ENCODE measurements at regions not wholly inside any gene's neighbourhood (a gene's known extent, or its start where the extent isn't known, plus 50 kb on each side); places are given as distances from the start of the nearest gene placed in this dataset.

DNA sequence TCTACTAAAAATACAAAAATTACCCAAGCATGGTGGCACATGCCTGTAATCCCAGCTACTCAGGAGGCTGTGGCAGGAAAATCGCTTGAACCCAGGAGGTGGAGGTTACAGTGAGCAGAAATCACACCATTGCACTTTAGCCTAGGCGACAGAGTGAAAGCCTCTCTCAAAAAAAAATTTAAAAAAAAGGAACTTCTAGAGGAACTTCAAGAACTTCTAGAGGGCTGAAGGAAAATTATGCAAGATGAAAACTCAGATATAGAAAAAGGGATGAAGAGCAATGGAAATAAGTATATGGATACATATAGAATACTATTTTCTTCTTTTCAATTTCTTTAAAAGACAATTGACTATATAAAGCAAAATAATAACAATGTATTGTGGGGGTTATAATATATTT lies 51.2 kb upstream of the PRR5 start:
- TF ChIP-seq, protein P1, sequence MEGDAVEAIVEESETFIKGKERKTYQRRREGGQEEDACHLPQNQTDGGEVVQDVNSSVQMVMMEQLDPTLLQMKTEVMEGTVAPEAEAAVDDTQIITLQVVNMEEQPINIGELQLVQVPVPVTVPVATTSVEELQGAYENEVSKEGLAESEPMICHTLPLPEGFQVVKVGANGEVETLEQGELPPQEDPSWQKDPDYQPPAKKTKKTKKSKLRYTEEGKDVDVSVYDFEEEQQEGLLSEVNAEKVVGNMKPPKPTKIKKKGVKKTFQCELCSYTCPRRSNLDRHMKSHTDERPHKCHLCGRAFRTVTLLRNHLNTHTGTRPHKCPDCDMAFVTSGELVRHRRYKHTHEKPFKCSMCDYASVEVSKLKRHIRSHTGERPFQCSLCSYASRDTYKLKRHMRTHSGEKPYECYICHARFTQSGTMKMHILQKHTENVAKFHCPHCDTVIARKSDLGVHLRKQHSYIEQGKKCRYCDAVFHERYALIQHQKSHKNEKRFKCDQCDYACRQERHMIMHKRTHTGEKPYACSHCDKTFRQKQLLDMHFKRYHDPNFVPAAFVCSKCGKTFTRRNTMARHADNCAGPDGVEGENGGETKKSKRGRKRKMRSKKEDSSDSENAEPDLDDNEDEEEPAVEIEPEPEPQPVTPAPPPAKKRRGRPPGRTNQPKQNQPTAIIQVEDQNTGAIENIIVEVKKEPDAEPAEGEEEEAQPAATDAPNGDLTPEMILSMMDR (IDR thresholded peaks at IDR 0.05; ENCODE audit: unreplicated experiment), result no peak
- no peaks in the 10 kb centered on the region for H3K9me3 Mint-ChIP-seq (ENCODE audit: unreplicated experiment)
- no peak overlapping the region for H3K27ac Mint-ChIP-seq (ENCODE audit: unreplicated experiment)
- DNase-seq (ENCODE audit: low spot score), result no peak
- no peaks in the 10 kb centered on the region for H3K27me3 Mint-ChIP-seq (ENCODE audit: unreplicated experiment)
- no peaks in the 10 kb centered on the region for H3K36me3 Mint-ChIP-seq (ENCODE audit: low read depth, unreplicated experiment)
- H3K4me1 Mint-ChIP-seq (ENCODE audit: unreplicated experiment), result peaks cover 5% of the 10 kb centered on the region
- no peak overlapping the region for H3K4me3 Mint-ChIP-seq (ENCODE audit: unreplicated experiment)

- TF ChIP-seq, protein P1 (IDR thresholded peaks at IDR 0.05; ENCODE audit: unreplicated experiment), result no peak
- no peaks in the 10 kb centered on the region for H3K36me3 Mint-ChIP-seq (ENCODE audit: low read depth, unreplicated experiment)
- no peaks in the 10 kb centered on the region for H3K9me3 Mint-ChIP-seq (ENCODE audit: unreplicated experiment)
- no peak for DNase-seq (ENCODE audit: low spot score)
- H3K27me3 Mint-ChIP-seq (ENCODE audit: unreplicated experiment), result no peaks in the 10 kb centered on the region
- peaks cover 5% of the 10 kb centered on the region for H3K4me1 Mint-ChIP-seq (ENCODE audit: unreplicated experiment)
- no peak overlapping the region for H3K27ac Mint-ChIP-seq (ENCODE audit: unreplicated experiment)
- H3K4me3 Mint-ChIP-seq (ENCODE audit: unreplicated experiment), result no peak overlapping the region
Measured at GRCh38 chr22:44648821-44649565, 53.0 kb upstream of the PRR5 start.

- no peaks in the 10 kb centered on the region for H3K36me3 Mint-ChIP-seq (ENCODE audit: low read depth, unreplicated experiment)
- peaks cover 5% of the 10 kb centered on the region for H3K4me1 Mint-ChIP-seq (ENCODE audit: unreplicated experiment)
- no peaks in the 10 kb centered on the region for H3K9me3 Mint-ChIP-seq (ENCODE audit: unreplicated experiment)
- no peaks in the 10 kb centered on the region for H3K27me3 Mint-ChIP-seq (ENCODE audit: unreplicated experiment)
- TF ChIP-seq, protein P1 (IDR thresholded peaks at IDR 0.05; ENCODE audit: unreplicated experiment), result no peak
- no peak for DNase-seq (ENCODE audit: low spot score)
- H3K4me3 Mint-ChIP-seq (ENCODE audit: unreplicated experiment), result no peak overlapping the region
- no peak overlapping the region for H3K27ac Mint-ChIP-seq (ENCODE audit: unreplicated experiment)
Measured at GRCh38 chr22:44648085-44648820, 53.8 kb upstream of the PRR5 start.

- peaks cover 5% of the 10 kb centered on the region for H3K4me1 Mint-ChIP-seq (ENCODE audit: unreplicated experiment)
- DNase-seq (ENCODE audit: low spot score), result no peak
- H3K27me3 Mint-ChIP-seq (ENCODE audit: unreplicated experiment), result no peaks in the 10 kb centered on the region
- no peaks in the 10 kb centered on the region for H3K9me3 Mint-ChIP-seq (ENCODE audit: unreplicated experiment)
- H3K4me3 Mint-ChIP-seq (ENCODE audit: unreplicated experiment), result no peak overlapping the region
- H3K27ac Mint-ChIP-seq (ENCODE audit: unreplicated experiment), result no peak overlapping the region
- H3K36me3 Mint-ChIP-seq (ENCODE audit: low read depth, unreplicated experiment), result no peaks in the 10 kb centered on the region
- TF ChIP-seq, protein P1 (IDR thresholded peaks at IDR 0.05; ENCODE audit: unreplicated experiment), result no peak
Measured at GRCh38 chr22:44647141-44647540, 54.9 kb upstream of the PRR5 start.

- Mint-ChIP-seq H3K9me3 (ENCODE audit: unreplicated experiment) (no peaks in the 10 kb centered on the region), H3K4me1 (ENCODE audit: unreplicated experiment) (peaks cover 5% of the 10 kb centered on the region), H3K27ac (ENCODE audit: unreplicated experiment) (no peak overlapping the region), H3K36me3 (ENCODE audit: low read depth, unreplicated experiment) (no peaks in the 10 kb centered on the region), H3K27me3 (ENCODE audit: unreplicated experiment) (no peaks in the 10 kb centered on the region), H3K4me3 (ENCODE audit: unreplicated experiment) (no peak overlapping the region)
- no peak for DNase-seq (ENCODE audit: low spot score)
- TF ChIP-seq, protein P1 (IDR thresholded peaks at IDR 0.05; ENCODE audit: unreplicated experiment), result no peak
Measured at GRCh38 chr22:44646668-44647067, 55.3 kb upstream of the PRR5 start.
